SU-DHL-6 (cell line): ENCODE measurements at regions not wholly inside any gene's neighbourhood (a gene's known extent, or its start where the extent isn't known, plus 50 kb on each side); places are given as distances from the start of the nearest gene placed in this dataset.

ENCODE experiments used
- H2AFZ ChIP-seq: fragments of 200-600 bp; sonication (generic); 2 replicates; pipeline ENCODE4 v1.6.1; 2014; ENCODE audit warnings: low read depth, mild to moderate bottlenecking, moderate library complexity, mixed read lengths, antibody characterized with exemption, low read length; ENCODE audit not compliant: severe bottlenecking
- H3F3A ChIP-seq: fragments of 200-600 bp; shearing (Covaris generic); 2 replicates; pipeline ENCODE4 v1.6.0; 2016; ENCODE audit warnings: antibody characterized with exemption, mild to moderate bottlenecking; ENCODE audit not compliant: insufficient read depth
- H3K27ac ChIP-seq: fragments of 200-600 bp; sonication (generic); 2 replicates; pipeline ENCODE4 v1.5.1; 2016; ENCODE audit warnings: low read depth, mild to moderate bottlenecking, low read length, moderate library complexity, mixed read lengths
- H3K27me3 ChIP-seq: fragments of 200-600 bp; sonication (generic), shearing (Covaris generic); 2 replicates; pipeline ENCODE4 v1.6.0; 2014; ENCODE audit warnings: mild to moderate bottlenecking, low read length
- H3K36me3 ChIP-seq: fragments of 200-600 bp; sonication (generic); 2 replicates; pipeline ENCODE4 v1.6.1; 2014; ENCODE audit warnings: mild to moderate bottlenecking, low read length, mixed read lengths
- H3K4me2 ChIP-seq: fragments of 300-600, 200-600 bp; shearing (Covaris generic), sonication (generic); 2 replicates; pipeline ENCODE4 v1.6.0; 2014; ENCODE audit warnings: low read length, low read depth, mild to moderate bottlenecking; ENCODE audit not compliant: poor library complexity, severe bottlenecking
- H3K4me3 ChIP-seq: fragments of 200-600 bp; sonication (generic); 2 replicates; pipeline ENCODE4 v1.5.1; 2014; ENCODE audit warnings: antibody characterized with exemption, low read length, mild to moderate bottlenecking, mixed read lengths; ENCODE audit not compliant: insufficient read depth, poor library complexity, severe bottlenecking
- H3K79me2 ChIP-seq: fragments of 200-600 bp; sonication (generic); 2 replicates; pipeline ENCODE4 v1.6.1; 2014; ENCODE audit warnings: mild to moderate bottlenecking, low read length, moderate library complexity; ENCODE audit not compliant: insufficient read depth
- H3K9ac ChIP-seq: fragments of 200-600 bp; sonication (generic); 2 replicates; pipeline ENCODE4 v1.7.0; 2014; ENCODE audit warnings: mild to moderate bottlenecking, low read length
- H3K9me2 ChIP-seq: fragments of 200-600 bp; sonication (generic); replicated peaks from 2 replicates; pipeline ENCODE4 v1.6.1; 2014; ENCODE audit warnings: low read length; ENCODE audit not compliant: insufficient read depth
- H3K9me3 ChIP-seq: fragments of 200-600 bp; sonication (generic); 2 replicates; pipeline ENCODE4 v1.6.1; 2014; ENCODE audit warnings: low read length, mixed read lengths; ENCODE audit not compliant: insufficient read depth
- H4K20me1 ChIP-seq: fragments of 200-600 bp; sonication (generic); 2 replicates; pipeline ENCODE4 v1.6.1; 2014; ENCODE audit warnings: low read depth, mild to moderate bottlenecking, antibody characterized with exemption, low read length, moderate library complexity, mixed read lengths
- CTCF ChIP-seq: fragments of 200-600 bp; sonication (generic); IDR thresholded peaks from one replicate; pipeline ENCODE4 v1.5.1; 2017; ENCODE audit warnings: antibody characterized with exemption, mild to moderate bottlenecking, low read length, moderate library complexity; ENCODE audit not compliant: insufficient read depth, poor library complexity, severe bottlenecking
- EZH2phosphoT487 ChIP-seq: fragments of 200-600 bp; sonication (generic), shearing (Covaris generic); conservative IDR thresholded peaks from 2 replicates; pipeline ENCODE4 v1.6.1; 2018; ENCODE audit warnings: mild to moderate bottlenecking, antibody characterized with exemption, low read length, moderate library complexity, mixed read lengths

- Histone ChIP-seq H3K36me3 (no peaks in the 10 kb centered on the region), H3K4me3 (no peak overlapping the region), H3K27me3 (no peaks in the 10 kb centered on the region), H4K20me1 (no peaks in the 10 kb centered on the region), H3K4me2 (no peak overlapping the region), H3F3A (no peaks in the 10 kb centered on the region), H3K9me3 (no peaks in the 10 kb centered on the region), H3K9me2 (no peaks in the 10 kb centered on the region), H3K27ac (no peak overlapping the region), H3K9ac (no peak overlapping the region), H2AFZ (no peak overlapping the region), H3K79me2 (no peaks in the 10 kb centered on the region)
- TF ChIP-seq EZH2phosphoT487 (no peak), CTCF (no peak)
Observed at GRCh38 chr21:31571879-31572278, 87.6 kb upstream of the SOD1 start.

- no peak overlapping the region for H2AFZ ChIP-seq
- H3K9ac ChIP-seq: no peak overlapping the region
- H3K4me2 ChIP-seq: no peak overlapping the region
Observed at GRCh38 chr21:31570824-31571566, 88.5 kb upstream of the SOD1 start.

GRCh38 chr21:31566611-31567010 lies 92.9 kb upstream of the SOD1 start:
- Histone ChIP-seq H3F3A (no peaks in the 10 kb centered on the region), H3K79me2 (no peaks in the 10 kb centered on the region), H3K9me2 (no peaks in the 10 kb centered on the region), H3K27ac (no peak overlapping the region), H3K4me3 (no peak overlapping the region), H3K36me3 (no peaks in the 10 kb centered on the region), H3K9ac (no peak overlapping the region), H3K9me3 (no peaks in the 10 kb centered on the region), H3K27me3 (no peaks in the 10 kb centered on the region), H2AFZ (no peak overlapping the region), H4K20me1 (no peaks in the 10 kb centered on the region), H3K4me2 (no peak overlapping the region)
- no peak for TF ChIP-seq CTCF
- no peak for TF ChIP-seq EZH2phosphoT487

More at GRCh38 chr21:31570824-31571566, 88.5 kb upstream of the SOD1 start:
- TF ChIP-seq CTCF: no peak
- no peak for TF ChIP-seq EZH2phosphoT487
- Histone ChIP-seq H3K36me3 (no peaks in the 10 kb centered on the region), H3K27me3 (no peaks in the 10 kb centered on the region), H4K20me1 (no peaks in the 10 kb centered on the region), H3K79me2 (no peaks in the 10 kb centered on the region), H3F3A (no peaks in the 10 kb centered on the region), H3K9me2 (no peaks in the 10 kb centered on the region), H3K27ac (no peak overlapping the region), H3K9me3 (no peaks in the 10 kb centered on the region), H3K4me3 (no peak overlapping the region)
